ENCODE measurements at regions not wholly inside any gene's neighbourhood (a gene's known extent, or its start where the extent isn't known, plus 50 kb on each side); places are given as distances from the start of the nearest gene placed in this dataset.

GRCh38 chr1:58989845-58990244 lies 206.0 kb upstream of the JUN start (continued):
- TF ChIP-seq USF2 (IDR thresholded peaks at IDR 0.05; ENCODE audit: low read length), result no peak
- TF ChIP-seq TCF12 (IDR thresholded peaks at IDR 0.05; ENCODE audit: low read depth, low read length), result no peak

Data from H1 (cell line).